GM12865 (cell line): ENCODE measurements at regions not wholly inside any gene's neighbourhood (a gene's known extent, or its start where the extent isn't known, plus 50 kb on each side); places are given as distances from the start of the nearest gene placed in this dataset.

ENCODE experiments used
- DNase-seq: peaks from one replicate; pipeline ENCODE4 v3.0.0; 2010; ENCODE audit warnings: low read depth
- H3K4me3 ChIP-seq: 2 replicates; pipeline ENCODE4 v1.5.1; 2011; ENCODE audit warnings: mild to moderate bottlenecking, low read depth, low read length, control low read depth
- TF ChIP-seq, protein P1 (sequence below): IDR thresholded peaks from 2 replicates; pipeline ENCODE4 v1.5.1; 2011; ENCODE audit warnings: low read length, control low read depth, low read depth, inconsistent platforms; ENCODE audit not compliant: insufficient read depth; ENCODE audit errors: missing control alignments

DNA sequence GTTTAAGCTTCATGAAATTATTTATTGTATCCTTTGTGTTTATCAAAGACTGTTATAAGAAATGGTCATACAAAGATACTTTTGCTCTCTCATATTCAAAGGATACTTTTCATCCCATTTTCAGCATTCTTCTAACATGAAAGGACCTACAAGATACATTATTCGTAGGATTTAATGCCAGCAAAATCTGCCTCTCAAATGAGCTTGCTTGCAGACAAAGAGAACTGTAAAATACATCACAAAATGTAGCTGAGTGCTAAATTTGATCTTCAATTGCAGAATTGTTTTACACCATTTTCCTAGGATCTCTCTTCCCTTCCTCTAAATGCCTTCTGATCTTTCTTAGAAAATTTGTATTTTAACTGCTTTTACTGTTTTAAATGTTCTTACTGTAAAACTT is 333.0 kb upstream of the NAV3 start:
- no peak overlapping the region for H3K4me3 ChIP-seq
- DNase-seq = no peak
- TF ChIP-seq, protein P1, sequence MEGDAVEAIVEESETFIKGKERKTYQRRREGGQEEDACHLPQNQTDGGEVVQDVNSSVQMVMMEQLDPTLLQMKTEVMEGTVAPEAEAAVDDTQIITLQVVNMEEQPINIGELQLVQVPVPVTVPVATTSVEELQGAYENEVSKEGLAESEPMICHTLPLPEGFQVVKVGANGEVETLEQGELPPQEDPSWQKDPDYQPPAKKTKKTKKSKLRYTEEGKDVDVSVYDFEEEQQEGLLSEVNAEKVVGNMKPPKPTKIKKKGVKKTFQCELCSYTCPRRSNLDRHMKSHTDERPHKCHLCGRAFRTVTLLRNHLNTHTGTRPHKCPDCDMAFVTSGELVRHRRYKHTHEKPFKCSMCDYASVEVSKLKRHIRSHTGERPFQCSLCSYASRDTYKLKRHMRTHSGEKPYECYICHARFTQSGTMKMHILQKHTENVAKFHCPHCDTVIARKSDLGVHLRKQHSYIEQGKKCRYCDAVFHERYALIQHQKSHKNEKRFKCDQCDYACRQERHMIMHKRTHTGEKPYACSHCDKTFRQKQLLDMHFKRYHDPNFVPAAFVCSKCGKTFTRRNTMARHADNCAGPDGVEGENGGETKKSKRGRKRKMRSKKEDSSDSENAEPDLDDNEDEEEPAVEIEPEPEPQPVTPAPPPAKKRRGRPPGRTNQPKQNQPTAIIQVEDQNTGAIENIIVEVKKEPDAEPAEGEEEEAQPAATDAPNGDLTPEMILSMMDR = no peak

GRCh38 chr12:77496714-77497113 is 334.0 kb upstream of the NAV3 start:
- DNase-seq = no peak
- no peak overlapping the region for H3K4me3 ChIP-seq
- TF ChIP-seq, protein P1 = no peak

- no peak overlapping the region for H3K4me3 ChIP-seq
- TF ChIP-seq, protein P1 = no peak
- no peak for DNase-seq
Observed at GRCh38 chr12:77494296-77494695, 336.4 kb upstream of the NAV3 start.

DNA sequence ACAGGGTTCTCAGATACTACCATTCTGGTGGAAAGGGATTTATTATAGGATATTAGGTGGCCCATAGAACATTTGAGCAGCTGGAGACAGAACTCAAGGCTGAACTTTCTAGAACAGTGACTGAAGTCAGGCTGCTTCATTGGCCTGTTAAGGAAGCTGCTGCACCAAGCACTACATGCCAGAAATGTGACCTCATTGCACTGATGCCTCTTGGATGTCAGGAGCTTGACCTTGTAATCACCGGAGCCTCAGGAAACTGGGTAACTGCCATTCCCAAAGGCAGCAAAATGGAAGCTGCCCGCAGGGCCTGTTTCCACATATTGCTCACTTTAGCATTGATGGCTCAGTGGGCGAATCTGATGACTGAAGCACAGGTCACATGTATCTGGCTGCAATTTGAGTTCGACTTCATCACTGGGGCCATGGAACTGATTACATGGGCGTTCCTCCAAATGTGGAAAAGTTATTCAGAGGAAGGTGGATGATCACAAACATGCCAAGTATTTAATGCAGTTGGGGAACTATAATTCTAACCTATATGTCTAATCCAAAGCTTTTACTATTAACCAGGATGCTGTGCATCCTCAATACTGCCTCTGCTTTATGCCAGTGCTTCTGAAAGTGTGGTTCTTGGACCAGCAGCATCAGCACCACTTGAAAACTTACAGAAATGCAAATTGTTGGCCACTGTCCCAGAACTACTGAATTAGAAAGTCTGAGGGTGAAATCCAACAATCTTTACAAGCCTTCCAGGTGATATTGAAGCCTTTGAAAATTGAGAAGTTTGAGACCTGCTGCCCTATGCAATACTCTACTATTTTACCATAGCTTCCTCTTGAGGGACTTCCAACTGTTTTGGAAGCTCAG is 337.2 kb upstream of the NAV3 start:
- TF ChIP-seq, protein P1 = no peak
- DNase-seq = no peak
- H3K4me3 ChIP-seq = no peak overlapping the region

DNA sequence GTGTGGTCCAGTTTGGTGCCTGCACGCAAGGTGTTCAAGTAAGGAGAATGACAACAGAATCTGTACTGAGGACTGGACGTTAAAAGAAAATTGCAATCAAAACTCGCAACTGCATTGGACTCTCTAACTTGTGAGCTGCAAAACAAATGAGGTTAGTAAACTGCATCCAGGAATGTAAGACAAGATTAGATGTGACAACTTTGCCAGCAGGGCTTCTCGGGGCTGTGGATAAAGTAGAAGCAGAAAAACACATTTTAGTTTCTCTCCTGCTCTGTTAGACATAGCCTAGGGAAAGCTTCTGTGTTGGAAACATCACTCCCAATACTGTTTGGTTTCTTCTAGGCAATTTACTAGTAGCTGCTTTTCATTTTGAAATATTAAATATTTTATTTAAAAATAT is 338.2 kb upstream of the NAV3 start:
- H3K4me3 ChIP-seq = no peak overlapping the region
- no peak for DNase-seq
- TF ChIP-seq, protein P1 = no peak

DNA sequence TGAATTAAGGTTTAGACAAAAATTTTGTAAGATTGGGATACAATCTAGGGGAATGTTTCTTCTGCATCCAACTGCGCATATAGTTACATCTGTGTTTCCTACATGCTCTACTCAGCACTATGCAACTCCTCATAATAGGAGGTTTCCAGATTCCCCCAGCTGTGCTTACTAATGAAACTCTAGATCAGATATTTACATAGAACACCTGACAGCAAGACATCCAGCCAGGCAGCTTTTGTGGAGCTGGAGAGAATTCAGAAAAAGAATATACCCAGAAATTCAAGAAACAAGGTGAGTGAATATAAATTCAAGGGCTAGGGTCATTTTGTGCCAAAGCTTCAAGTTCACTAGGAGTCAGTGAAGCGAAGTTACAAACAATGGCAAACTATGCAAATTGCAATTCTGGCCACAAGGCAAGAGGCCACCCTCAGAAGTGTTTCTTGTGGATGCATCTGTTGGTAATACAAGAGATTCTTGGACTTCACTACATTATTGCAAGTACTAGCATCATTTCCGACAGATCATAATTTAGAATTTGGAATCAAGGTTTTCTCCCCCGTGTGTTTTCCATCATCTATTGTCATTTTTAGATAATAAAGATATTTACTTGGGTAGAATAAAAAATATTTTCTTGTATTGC is 341.2 kb upstream of the NAV3 start:
- H3K4me3 ChIP-seq = no peak overlapping the region
- TF ChIP-seq, protein P1 = no peak
- DNase-seq = no peak
